NCI-H2081 (cell line): ENCODE measurements at regions not wholly inside any gene's neighbourhood (a gene's known extent, or its start where the extent isn't known, plus 50 kb on each side); places are given as distances from the start of the nearest gene placed in this dataset.
A peak's percentile ranks its signal among the peaks of the same experiment; 100 is the strongest.

Source experiments
- DNase-seq, 2 experiments: peaks; one replicate each; lab custom pipeline; 2025; lab: John Stamatoyannopoulos, UW

- DNase-seq, result no peak
Measured at GRCh38 chr2:67871686-67872412, 191.0 kb downstream of the C1D start.

GRCh38 chr2:67872481-67872880, 190.3 kb downstream of the C1D start:
- no peak for DNase-seq

GRCh38 chr2:67873916-67874315, 188.9 kb downstream of the C1D start:
- DNase-seq, result no peak

- DNase-seq, result no peak
Measured at GRCh38 chr2:67876176-67876575, 186.6 kb downstream of the C1D start.

GRCh38 chr2:67877301-67877700, 185.5 kb downstream of the C1D start:
- peak in 1 of 2 experiments; percentile 24 for DNase-seq

GRCh38 chr2:67878743-67879142, 184.1 kb downstream of the C1D start:
- no peak for DNase-seq

GRCh38 chr2:67879586-67880290, 183.1 kb downstream of the C1D start:
- no peak for DNase-seq

GRCh38 chr2:67880291-67880761, 182.5 kb downstream of the C1D start:
- DNase-seq, result no peak

- DNase-seq, result no peak
Measured at GRCh38 chr2:67881816-67882215, 181.0 kb downstream of the C1D start.

- DNase-seq, result peak in 1 of 2 experiments; percentile 51
Measured at GRCh38 chr2:67883316-67884087, 179.3 kb downstream of the C1D start.

- no peak for DNase-seq
Measured at GRCh38 chr2:67888351-67889005, 174.3 kb downstream of the C1D start.

- DNase-seq, result no peak
Measured at GRCh38 chr2:67889056-67889455, 173.7 kb downstream of the C1D start.

- DNase-seq, result no peak
Measured at GRCh38 chr2:67891642-67892041, 171.2 kb downstream of the C1D start.

GRCh38 chr2:67892339-67892846, 170.4 kb downstream of the C1D start:
- DNase-seq, result no peak

GRCh38 chr2:67895227-67895941, 167.4 kb downstream of the C1D start:
- DNase-seq, result no peak

GRCh38 chr2:67896076-67896475, 166.7 kb downstream of the C1D start:
- DNase-seq, result no peak

GRCh38 chr2:67896476-67896875, 166.3 kb downstream of the C1D start:
- no peak for DNase-seq

GRCh38 chr2:67898595-67898994, 164.2 kb downstream of the C1D start:
- DNase-seq, result no peak

GRCh38 chr2:67899187-67899586, 163.6 kb downstream of the C1D start:
- DNase-seq, result peak; percentile 63 to 86

- no peak for DNase-seq
Measured at GRCh38 chr2:67900826-67901225, 162.0 kb downstream of the C1D start.

- no peak for DNase-seq
Measured at GRCh38 chr2:67904566-67904965, 158.2 kb downstream of the C1D start.
